ENCODE measurements at regions not wholly inside any gene's neighbourhood (a gene's known extent, or its start where the extent isn't known, plus 50 kb on each side); places are given as distances from the start of the nearest gene placed in this dataset.

DNA sequence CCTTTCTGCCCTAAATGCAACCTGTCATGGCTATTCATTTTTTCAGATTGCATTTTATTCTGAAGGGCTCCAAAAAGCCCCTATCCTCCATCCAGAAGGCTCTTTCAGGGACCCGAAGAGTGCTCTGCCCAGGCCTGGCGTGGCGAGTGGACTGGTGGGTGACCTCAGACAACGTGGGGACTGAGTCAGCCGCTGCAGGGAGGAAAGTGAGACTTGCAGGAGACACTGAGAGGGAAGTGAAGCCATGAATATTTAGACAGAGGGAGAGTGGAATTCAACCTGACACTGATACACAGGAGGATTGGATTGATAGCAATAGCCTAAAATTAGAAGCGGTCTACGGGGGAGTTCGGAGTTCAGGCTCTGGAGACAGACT, 63.6 kb upstream of the SIX2 start:
- H3K27ac ChIP-seq, result no peak overlapping the region
- TF ChIP-seq EZH2phosphoT487 (IDR thresholded peaks at IDR 0.05; ENCODE audit: low read depth, severe bottlenecking, unreplicated experiment) (no peak), EZH2 (IDR thresholded peaks at IDR 0.05; ENCODE audit: borderline replicate concordance) (no peak)
- TF ChIP-seq, protein P1, sequence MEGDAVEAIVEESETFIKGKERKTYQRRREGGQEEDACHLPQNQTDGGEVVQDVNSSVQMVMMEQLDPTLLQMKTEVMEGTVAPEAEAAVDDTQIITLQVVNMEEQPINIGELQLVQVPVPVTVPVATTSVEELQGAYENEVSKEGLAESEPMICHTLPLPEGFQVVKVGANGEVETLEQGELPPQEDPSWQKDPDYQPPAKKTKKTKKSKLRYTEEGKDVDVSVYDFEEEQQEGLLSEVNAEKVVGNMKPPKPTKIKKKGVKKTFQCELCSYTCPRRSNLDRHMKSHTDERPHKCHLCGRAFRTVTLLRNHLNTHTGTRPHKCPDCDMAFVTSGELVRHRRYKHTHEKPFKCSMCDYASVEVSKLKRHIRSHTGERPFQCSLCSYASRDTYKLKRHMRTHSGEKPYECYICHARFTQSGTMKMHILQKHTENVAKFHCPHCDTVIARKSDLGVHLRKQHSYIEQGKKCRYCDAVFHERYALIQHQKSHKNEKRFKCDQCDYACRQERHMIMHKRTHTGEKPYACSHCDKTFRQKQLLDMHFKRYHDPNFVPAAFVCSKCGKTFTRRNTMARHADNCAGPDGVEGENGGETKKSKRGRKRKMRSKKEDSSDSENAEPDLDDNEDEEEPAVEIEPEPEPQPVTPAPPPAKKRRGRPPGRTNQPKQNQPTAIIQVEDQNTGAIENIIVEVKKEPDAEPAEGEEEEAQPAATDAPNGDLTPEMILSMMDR (IDR thresholded peaks at IDR 0.05; ENCODE audit: poor library complexity), result no peak
- no peaks in the 10 kb centered on the region for H3K4me1 ChIP-seq (ENCODE audit: insufficient read depth)
- H3K4me3 ChIP-seq, result no peak overlapping the region
- no peaks in the 10 kb centered on the region for H3K9me3 ChIP-seq (ENCODE audit: low read depth)
- H3K4me2 ChIP-seq, result no peak overlapping the region
- DNase-seq (ENCODE audit: low spot score), result no peak
- peaks cover 2% of the 10 kb centered on the region for H3K27me3 ChIP-seq
- H3K9me2 ChIP-seq (replicated peaks; ENCODE audit: insufficient read depth), result no peaks in the 10 kb centered on the region
- no peaks in the 10 kb centered on the region for H3K79me2 ChIP-seq
- H4K20me1 ChIP-seq (ENCODE audit: insufficient read depth, poor library complexity, severe bottlenecking), result no peaks in the 10 kb centered on the region
- no peaks in the 10 kb centered on the region for H3K36me3 ChIP-seq (replicated peaks; ENCODE audit: insufficient read depth, low read depth)
- H2AFZ ChIP-seq, result no peak overlapping the region
- WGBS (ENCODE audit: low lambda C conversion rate, missing lambda C conversion rate), result 88% methylated on average over 8 of the region's 8 CpGs

DNA sequence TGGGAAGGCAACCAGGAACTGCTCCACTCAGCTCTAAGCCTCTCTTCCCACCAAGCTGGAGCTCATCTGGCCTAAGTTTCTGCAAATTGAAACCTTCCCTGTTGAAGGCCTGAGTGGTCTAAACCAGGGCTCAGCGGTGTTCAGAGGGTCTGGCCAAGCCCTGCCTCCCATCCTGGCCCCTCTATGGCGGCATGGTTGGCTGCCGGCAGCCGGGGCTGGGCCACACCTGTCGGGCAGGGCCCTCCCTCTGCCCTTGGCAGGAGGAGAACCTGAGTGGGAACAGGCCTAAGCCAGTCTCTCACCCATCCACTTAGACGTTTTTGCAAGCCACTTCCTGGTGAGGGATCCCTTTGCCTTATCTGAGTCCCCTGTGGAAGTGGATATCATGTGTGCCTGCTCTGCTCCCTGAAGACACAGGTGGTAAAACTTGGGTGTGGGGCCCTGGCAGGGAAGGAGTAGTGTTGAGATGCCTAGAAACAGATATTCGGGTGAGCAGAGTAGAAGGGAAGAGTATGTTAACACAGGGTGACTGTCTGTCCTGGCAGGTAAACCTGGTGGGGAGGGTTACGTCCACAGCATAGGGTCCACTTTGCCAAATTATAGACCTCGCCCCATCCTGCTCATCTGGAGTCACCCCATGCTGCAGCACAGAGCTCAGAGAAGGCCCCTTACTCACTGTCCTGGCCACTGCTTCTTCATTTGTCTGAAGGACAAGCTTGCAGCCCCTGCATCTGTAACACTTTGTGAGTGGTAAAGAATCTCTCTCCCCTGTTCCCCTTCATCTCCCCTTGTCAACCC, 63.0 kb upstream of the SIX2 start:
- WGBS (ENCODE audit: low lambda C conversion rate, missing lambda C conversion rate), result 90% methylated on average over 9 of the region's 9 CpGs
- H3K79me2 ChIP-seq, result no peaks in the 10 kb centered on the region
- DNase-seq (ENCODE audit: low spot score), result no peak
- H3K4me1 ChIP-seq (ENCODE audit: insufficient read depth), result no peaks in the 10 kb centered on the region
- no peak overlapping the region for H2AFZ ChIP-seq
- H4K20me1 ChIP-seq (ENCODE audit: insufficient read depth, poor library complexity, severe bottlenecking), result no peaks in the 10 kb centered on the region
- H3K9me3 ChIP-seq (ENCODE audit: low read depth), result no peaks in the 10 kb centered on the region
- peaks cover 3% of the 10 kb centered on the region for H3K27me3 ChIP-seq
- H3K27ac ChIP-seq, result no peak overlapping the region
- H3K4me3 ChIP-seq, result no peak overlapping the region
- H3K9me2 ChIP-seq (replicated peaks; ENCODE audit: insufficient read depth), result no peaks in the 10 kb centered on the region
- no peak overlapping the region for H3K4me2 ChIP-seq
- TF ChIP-seq EZH2phosphoT487 (IDR thresholded peaks at IDR 0.05; ENCODE audit: low read depth, severe bottlenecking, unreplicated experiment), result no peak
- TF ChIP-seq, protein P1 (IDR thresholded peaks at IDR 0.05; ENCODE audit: poor library complexity), result no peak
- no peak for TF ChIP-seq EZH2 (IDR thresholded peaks at IDR 0.05; ENCODE audit: borderline replicate concordance)
- H3K36me3 ChIP-seq (replicated peaks; ENCODE audit: insufficient read depth, low read depth), result no peaks in the 10 kb centered on the region

DNA sequence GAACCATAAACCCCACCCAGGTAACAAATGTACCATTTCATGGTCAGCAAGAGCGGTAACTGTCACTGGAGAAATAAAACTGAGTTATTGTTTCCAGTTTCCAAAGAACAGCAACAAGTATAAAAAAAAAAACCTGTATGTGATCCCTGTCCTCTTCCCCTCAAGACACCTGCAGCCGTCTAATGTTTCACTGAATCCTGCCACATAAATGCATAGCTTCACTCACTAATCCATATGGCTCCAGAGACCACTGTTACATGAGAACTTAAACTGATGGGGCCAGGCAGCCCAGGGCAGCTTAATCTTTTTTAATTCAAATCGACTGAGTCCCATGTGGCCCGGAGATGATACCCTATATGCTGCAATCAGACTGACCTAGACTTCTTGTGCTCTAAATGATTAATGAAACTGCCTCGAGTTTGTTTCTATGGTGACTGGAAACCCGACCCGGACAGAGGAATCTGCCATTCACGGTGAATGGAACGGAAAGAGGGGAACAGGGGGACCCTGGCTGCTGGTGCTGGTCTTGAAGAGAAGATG, 60.9 kb upstream of the SIX2 start:
- H3K9me3 ChIP-seq (ENCODE audit: low read depth), result no peaks in the 10 kb centered on the region
- H3K27me3 ChIP-seq, result peaks cover 3% of the 10 kb centered on the region
- no peaks in the 10 kb centered on the region for H3K9me2 ChIP-seq (replicated peaks; ENCODE audit: insufficient read depth)
- no peaks in the 10 kb centered on the region for H3K36me3 ChIP-seq (replicated peaks; ENCODE audit: insufficient read depth, low read depth)
- H3K4me1 ChIP-seq (ENCODE audit: insufficient read depth), result no peaks in the 10 kb centered on the region
- H3K4me2 ChIP-seq, result no peak overlapping the region
- DNase-seq (ENCODE audit: low spot score), result no peak
- no peaks in the 10 kb centered on the region for H4K20me1 ChIP-seq (ENCODE audit: insufficient read depth, poor library complexity, severe bottlenecking)
- H3K27ac ChIP-seq, result no peak overlapping the region
- WGBS (ENCODE audit: low lambda C conversion rate, missing lambda C conversion rate), result 33% methylated on average over 9 of the region's 9 CpGs
- TF ChIP-seq, protein P1 (IDR thresholded peaks at IDR 0.05; ENCODE audit: poor library complexity), result no peak
- TF ChIP-seq EZH2phosphoT487 (IDR thresholded peaks at IDR 0.05; ENCODE audit: low read depth, severe bottlenecking, unreplicated experiment) (no peak), EZH2 (IDR thresholded peaks at IDR 0.05; ENCODE audit: borderline replicate concordance) (no peak)
- H2AFZ ChIP-seq, result no peak overlapping the region
- no peaks in the 10 kb centered on the region for H3K79me2 ChIP-seq
- no peak overlapping the region for H3K4me3 ChIP-seq
